HCT116 (cell line): ENCODE measurements at regions not wholly inside any gene's neighbourhood (a gene's known extent, or its start where the extent isn't known, plus 50 kb on each side); places are given as distances from the start of the nearest gene placed in this dataset.
A peak's percentile ranks its signal among the peaks of the same experiment; 100 is the strongest.
"Not testable (repeated sequence)": the region's sequence is repeated elsewhere in the genome, so short reads cannot be mapped to it uniquely, and the experiment has no call there.

ENCODE experiments used
- ATAC-seq: fragments of 200-7000 bp; cut with Tn5 transposase; 2 replicates; pipeline ENCODE4 v1.9.1; 2020; ENCODE audit warnings: mild to moderate bottlenecking, moderate library complexity
- BruUV-seq: library from RNA; stranded (reverse); fragments of 400-500 nt; replicated peaks from 2 replicates; lab custom pipeline; 2021; lab: Mats Ljungman, UMichigan
- CTCF ChIA-PET: fragments of 300-600 bp; sonication (Branson Sonifier 250); formaldehyde crosslinking; loops from one replicate; lab custom pipeline; 2021; ENCODE audit warnings: antibody characterized with exemption; lab: Charles Lee
- POLR2A ChIA-PET: fragments of 300-600, 350-600 bp; sonication (Branson Sonifier 250); formaldehyde crosslinking; loops from one replicate; lab custom pipeline; 2021; ENCODE audit warnings: antibody characterized with exemption; lab: Charles Lee
- RAD21 ChIA-PET, 2 experiments: fragments of 300-600 bp; sonication (Branson Sonifier 250); formaldehyde crosslinking; loops; one replicate each; lab custom pipeline; 2023; ENCODE audit warnings: low total read pairs in 2 of 2; ENCODE audit not compliant: uncharacterized antibody in 2 of 2, unreplicated experiment in 2 of 2, low non-redundant PET in 1 of 2; lab: Charles Lee
- DNase-seq: peaks from one replicate; pipeline ENCODE4 v3.0.0-alpha.2; 2010; ENCODE audit warnings: low read depth, low spot score
- H2AFZ ChIP-seq: fragments of 200-600 bp; shearing (Covaris generic), sonication (generic); 2 replicates; pipeline ENCODE4 v1.6.1; 2017; ENCODE audit warnings: low read depth, mixed run types, mixed read lengths, antibody characterized with exemption, low read length; ENCODE audit not compliant: poor library complexity, severe bottlenecking
- H3K27ac ChIP-seq: 2 replicates; pipeline ENCODE4 v1.5.1; 2012; ENCODE audit warnings: low read depth, low read length
- H3K27me3 ChIP-seq: fragments of 200-600 bp; sonication (generic); 2 replicates; pipeline ENCODE4 v1.6.1; 2016; ENCODE audit warnings: mixed run types, low read length, mixed read lengths; ENCODE audit not compliant: insufficient read depth
- H3K36me3 ChIP-seq, 2 experiments: fragments of 200-500 bp in 1 of 2; fragments of 200-600 bp in 1 of 2; sonication (Bioruptor generic) in 1 of 2; sonication (generic) in 1 of 2; 2 replicates each; pipeline versions ENCODE4 v1.5.1 to v1.6.1; 2014 to 2016; ENCODE audit warnings: low read length in 2 of 2, inconsistent platforms in 1 of 2, mixed read lengths in 1 of 2, mixed run types in 1 of 2; ENCODE audit not compliant: insufficient read depth in 2 of 2, control insufficient read depth in 1 of 2
- H3K4me1 ChIP-seq, 2 experiments: fragments of 200-600 bp in 1 of 2; sonication (generic) in 1 of 2; 2 replicates each; pipeline versions ENCODE4 v1.5.1 to v1.6.1; 2012 to 2017; ENCODE audit warnings: low read length in 2 of 2, inconsistent platforms in 1 of 2, mild to moderate bottlenecking in 1 of 2, mixed read lengths in 1 of 2, mixed run types in 1 of 2, moderate library complexity in 1 of 2; ENCODE audit not compliant: insufficient read depth in 2 of 2, control insufficient read depth in 1 of 2
- H3K4me2 ChIP-seq: fragments of 200-600 bp; sonication (generic); 2 replicates; pipeline ENCODE4 v1.6.1; 2017; ENCODE audit warnings: mixed run types, low read length, mixed read lengths
- H3K4me3 ChIP-seq, 2 experiments: fragments of 200-600 bp in 1 of 2; sonication (generic) in 1 of 2; replicated peaks in 1 of 2; 2 replicates each; pipeline ENCODE4 v1.5.1; 2011 to 2016; ENCODE audit warnings: low read length in 2 of 2, control low read depth in 1 of 2, low read depth in 1 of 2, mild to moderate bottlenecking in 1 of 2, mixed read lengths in 1 of 2, mixed run types in 1 of 2
- H3K79me2 ChIP-seq: fragments of 200-600 bp; sonication (generic); 2 replicates; pipeline ENCODE4 v1.6.1; 2017; ENCODE audit warnings: mild to moderate bottlenecking, mixed run types, low read length, moderate library complexity, mixed read lengths; ENCODE audit not compliant: insufficient read depth
- H3K9ac ChIP-seq: fragments of 200-600 bp; sonication (generic); 2 replicates; pipeline ENCODE4 v1.6.1; 2016; ENCODE audit warnings: low read length, mixed read lengths
- H3K9me2 ChIP-seq: fragments of 200-600 bp; sonication (generic), shearing (Covaris generic); 2 replicates; pipeline ENCODE4 v1.6.1; 2017; ENCODE audit warnings: mixed run types, mild to moderate bottlenecking, moderate library complexity; ENCODE audit not compliant: insufficient read depth
- H3K9me3 ChIP-seq, 2 experiments: fragments of 200-500 bp in 1 of 2; fragments of 200-600 bp in 1 of 2; sonication (Bioruptor generic) in 1 of 2; sonication (generic) in 1 of 2; 2 replicates each; pipeline ENCODE4 v1.6.1; 2014 to 2017; ENCODE audit warnings: low read length in 2 of 2, mixed read lengths in 2 of 2, inconsistent platforms in 1 of 2, low read depth in 1 of 2, mild to moderate bottlenecking in 1 of 2, mixed run types in 1 of 2, moderate library complexity in 1 of 2; ENCODE audit not compliant: control insufficient read depth in 1 of 2, insufficient read depth in 1 of 2
- H4K20me1 ChIP-seq: fragments of 200-600 bp; sonication (generic), shearing (Covaris generic); 2 replicates; pipeline ENCODE4 v1.6.1; 2017; ENCODE audit warnings: mixed run types, mild to moderate bottlenecking, moderate library complexity; ENCODE audit not compliant: insufficient read depth
- EZH2phosphoT487 ChIP-seq: fragments of 200-600 bp; IDR thresholded peaks from 2 replicates; pipeline ENCODE4 v1.6.1; 2018; ENCODE audit warnings: antibody characterized with exemption, borderline replicate concordance
- FOSL1 ChIP-seq: IDR thresholded peaks from 2 replicates; pipeline ENCODE4 v1.6.1; 2012; ENCODE audit warnings: low read depth
- RAD21 ChIP-seq: IDR thresholded peaks from 2 replicates; pipeline ENCODE4 v1.6.1; 2012; ENCODE audit warnings: low read depth, mild to moderate bottlenecking
- SP1 ChIP-seq: IDR thresholded peaks from 2 replicates; pipeline ENCODE4 v1.6.1; 2012; ENCODE audit warnings: low read depth
- YY1 ChIP-seq: IDR thresholded peaks from 2 replicates; pipeline ENCODE4 v1.6.1; 2011; ENCODE audit warnings: low read length, low read depth, moderate library complexity, mild to moderate bottlenecking; ENCODE audit not compliant: insufficient replicate concordance; ENCODE audit errors: extremely low read depth
- intact Hi-C: fragments of 100-400 bp; cut with micrococcal nuclease; formaldehyde crosslinking; loops from 2 replicates; pipeline ENCODE4 v1.10.0; 2022
- TF ChIP-seq, protein P1 (sequence below): IDR thresholded peaks from 2 replicates; pipeline ENCODE4 v1.6.1; 2012

DNA sequence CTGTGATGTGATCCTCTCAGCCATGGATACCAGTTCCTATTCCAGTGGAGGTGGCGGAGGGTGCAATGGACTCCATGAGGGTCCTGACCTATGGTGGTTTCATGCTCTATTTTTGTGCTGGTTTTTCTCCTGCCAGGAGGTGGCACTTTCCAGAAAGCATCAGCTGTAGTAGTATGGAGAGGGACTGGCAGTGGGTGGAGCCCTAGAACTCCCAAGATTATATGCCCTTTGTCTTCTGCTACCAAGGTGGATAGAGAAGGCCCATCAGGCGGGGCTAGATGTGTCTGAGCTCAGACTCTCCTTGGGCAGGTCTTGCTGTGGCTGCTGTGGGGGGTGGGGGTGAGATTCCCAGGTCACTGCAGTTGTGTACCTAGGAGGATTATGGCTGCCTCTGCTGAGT, 104.5 kb upstream of the S1PR3 start:
- DNase-seq, CTCF ChIA-PET, H3K36me3 ChIP-seq, H3K4me2 ChIP-seq, BruUV-seq, POLR2A ChIA-PET, H2AFZ ChIP-seq, H3K27ac ChIP-seq, H3K9me2 ChIP-seq, H3K79me2 ChIP-seq, RAD21 ChIA-PET, H3K4me3 ChIP-seq, H4K20me1 ChIP-seq, H3K9ac ChIP-seq, H3K9me3 ChIP-seq, H3K4me1 ChIP-seq, H3K27me3 ChIP-seq: not testable (repeated sequence)
- intact Hi-C loops, result loop anchor here (5.0 kb wide), 1 partner anchor 116 kb away; no protein-coding TSS in a partner anchor
- ATAC-seq, result peak; percentile 40; the same call in 1 of the 2 replicates
- TF ChIP-seq RAD21, result peak; percentile 5; the same call in 1 of the 2 replicates

DNA sequence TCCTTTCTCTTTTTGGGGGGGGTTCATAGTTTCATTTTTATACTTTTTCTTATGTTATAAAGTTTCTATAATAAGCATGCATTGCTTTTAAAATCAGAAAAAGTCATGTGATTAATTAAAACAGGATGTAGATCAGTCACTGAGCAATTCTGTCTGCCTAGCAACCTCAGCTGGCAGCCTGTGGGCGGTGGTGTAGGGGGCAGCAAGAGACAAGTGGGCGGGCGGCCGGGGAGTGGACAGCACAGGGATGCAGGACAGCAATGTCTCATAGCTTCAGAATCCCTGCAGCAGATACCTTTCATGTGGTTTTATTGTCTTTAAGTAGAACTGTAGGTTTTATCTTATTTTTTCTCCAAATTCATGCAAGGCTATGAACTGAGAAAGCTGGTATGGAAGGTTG, 101.9 kb upstream of the S1PR3 start:
- Histone ChIP-seq H3K4me2 (no peak overlapping the region), H3K9me3 (no peaks in the 10 kb centered on the region), H3K4me1 (no peaks in the 10 kb centered on the region), H4K20me1 (no peaks in the 10 kb centered on the region), H3K36me3 (no peaks in the 10 kb centered on the region), H3K79me2 (no peaks in the 10 kb centered on the region), H3K9me2 (no peaks in the 10 kb centered on the region), H3K9ac (no peak overlapping the region), H2AFZ (no peak overlapping the region), H3K27ac (no peak overlapping the region), H3K4me3 (no peak overlapping the region), H3K27me3 (no peaks in the 10 kb centered on the region)
- ChIA-PET POLR2A (no interaction called here), CTCF (no interaction called here), RAD21 (no interaction called here)
- TF ChIP-seq SP1 (no peak), YY1 (no peak), FOSL1 (no peak), EZH2phosphoT487 (no peak)
- TF ChIP-seq, protein P1, sequence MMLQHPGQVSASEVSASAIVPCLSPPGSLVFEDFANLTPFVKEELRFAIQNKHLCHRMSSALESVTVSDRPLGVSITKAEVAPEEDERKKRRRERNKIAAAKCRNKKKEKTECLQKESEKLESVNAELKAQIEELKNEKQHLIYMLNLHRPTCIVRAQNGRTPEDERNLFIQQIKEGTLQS, result no peak
- ATAC-seq (no peak), DNase-seq (no peak)
- BruUV-seq, result no TSS peak
- intact Hi-C loops, result loop anchor here (5.0 kb wide), 1 partner anchor 113 kb away; no protein-coding TSS in a partner anchor
